Chondrocyte (in vitro differentiated cells): ENCODE measurements at regions not wholly inside any gene's neighbourhood (a gene's known extent, or its start where the extent isn't known, plus 50 kb on each side); places are given as distances from the start of the nearest gene placed in this dataset.

ENCODE experiments used
- DNase-seq: peaks from one replicate; pipeline ENCODE4 v3.0.0; 2021; ENCODE audit warnings: mixed read lengths, low spot score
- H3K27ac Mint-ChIP-seq: one replicate; pipeline ENCODE4 v1.8.0; 2021; ENCODE audit warnings: mild to moderate bottlenecking, moderate library complexity, mixed read lengths; ENCODE audit not compliant: unreplicated experiment
- H3K27me3 Mint-ChIP-seq: 2 replicates; pipeline ENCODE4 v1.8.0; 2021; ENCODE audit warnings: low read depth, mixed read lengths
- H3K36me3 Mint-ChIP-seq: 2 replicates; pipeline ENCODE4 v1.8.0; 2021; ENCODE audit warnings: low read depth, mixed read lengths
- H3K4me1 Mint-ChIP-seq: 2 replicates; pipeline ENCODE4 v1.8.0; 2021; ENCODE audit warnings: low read depth, mild to moderate bottlenecking, mixed read lengths
- H3K4me3 Mint-ChIP-seq: one replicate; pipeline ENCODE4 v1.8.0; 2021; ENCODE audit warnings: mild to moderate bottlenecking, moderate library complexity, mixed read lengths; ENCODE audit not compliant: unreplicated experiment
- H3K9me3 Mint-ChIP-seq: 2 replicates; pipeline ENCODE4 v1.8.0; 2021; ENCODE audit warnings: low read depth, mixed read lengths
- TF ChIP-seq, protein P1 (sequence below): fragments of 200-600 bp; sonication (generic); IDR thresholded peaks from 2 replicates; pipeline ENCODE4 v1.5.0; 2021; ENCODE audit warnings: antibody characterized with exemption, mild to moderate bottlenecking, moderate library complexity

DNA sequence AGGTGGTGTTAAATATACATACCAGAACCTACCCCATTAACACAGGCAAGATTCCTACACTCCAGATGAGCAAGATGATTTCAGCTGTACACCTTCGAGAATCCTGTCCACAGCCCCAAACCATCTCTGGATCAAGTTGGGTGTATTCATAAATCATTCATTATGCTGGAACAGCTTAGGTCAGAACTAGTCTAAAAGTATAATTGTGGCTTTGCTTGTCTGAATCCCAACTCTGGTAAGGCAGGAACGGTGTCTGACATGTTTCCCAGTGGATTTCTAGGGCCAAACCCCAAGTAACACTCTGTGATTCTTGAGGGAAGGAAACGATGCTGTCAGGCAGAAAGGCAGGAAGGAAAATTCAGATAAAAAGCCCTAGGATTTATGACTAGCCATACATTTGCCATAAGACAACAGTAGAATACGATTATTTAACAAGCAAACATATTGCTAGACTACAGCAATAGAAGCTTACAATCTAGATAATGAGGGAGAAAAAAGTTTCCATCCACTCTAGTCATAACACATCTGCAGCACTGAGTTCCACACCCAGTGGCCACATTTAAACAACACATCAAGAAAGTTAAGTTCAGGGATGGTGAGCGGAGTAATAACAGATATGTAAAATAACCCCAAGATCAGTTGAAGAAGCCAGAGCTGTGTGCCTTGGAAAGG, 444.8 kb downstream of the RND3 start:
- Mint-ChIP-seq H3K9me3 (no peaks in the 10 kb centered on the region), H3K4me3 (no peak overlapping the region), H3K27me3 (no peaks in the 10 kb centered on the region), H3K36me3 (no peaks in the 10 kb centered on the region), H3K4me1 (peaks cover 29% of the 10 kb centered on the region), H3K27ac (no peak overlapping the region)
- TF ChIP-seq, protein P1, sequence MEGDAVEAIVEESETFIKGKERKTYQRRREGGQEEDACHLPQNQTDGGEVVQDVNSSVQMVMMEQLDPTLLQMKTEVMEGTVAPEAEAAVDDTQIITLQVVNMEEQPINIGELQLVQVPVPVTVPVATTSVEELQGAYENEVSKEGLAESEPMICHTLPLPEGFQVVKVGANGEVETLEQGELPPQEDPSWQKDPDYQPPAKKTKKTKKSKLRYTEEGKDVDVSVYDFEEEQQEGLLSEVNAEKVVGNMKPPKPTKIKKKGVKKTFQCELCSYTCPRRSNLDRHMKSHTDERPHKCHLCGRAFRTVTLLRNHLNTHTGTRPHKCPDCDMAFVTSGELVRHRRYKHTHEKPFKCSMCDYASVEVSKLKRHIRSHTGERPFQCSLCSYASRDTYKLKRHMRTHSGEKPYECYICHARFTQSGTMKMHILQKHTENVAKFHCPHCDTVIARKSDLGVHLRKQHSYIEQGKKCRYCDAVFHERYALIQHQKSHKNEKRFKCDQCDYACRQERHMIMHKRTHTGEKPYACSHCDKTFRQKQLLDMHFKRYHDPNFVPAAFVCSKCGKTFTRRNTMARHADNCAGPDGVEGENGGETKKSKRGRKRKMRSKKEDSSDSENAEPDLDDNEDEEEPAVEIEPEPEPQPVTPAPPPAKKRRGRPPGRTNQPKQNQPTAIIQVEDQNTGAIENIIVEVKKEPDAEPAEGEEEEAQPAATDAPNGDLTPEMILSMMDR, result no peak
- DNase-seq, result no peak

DNA sequence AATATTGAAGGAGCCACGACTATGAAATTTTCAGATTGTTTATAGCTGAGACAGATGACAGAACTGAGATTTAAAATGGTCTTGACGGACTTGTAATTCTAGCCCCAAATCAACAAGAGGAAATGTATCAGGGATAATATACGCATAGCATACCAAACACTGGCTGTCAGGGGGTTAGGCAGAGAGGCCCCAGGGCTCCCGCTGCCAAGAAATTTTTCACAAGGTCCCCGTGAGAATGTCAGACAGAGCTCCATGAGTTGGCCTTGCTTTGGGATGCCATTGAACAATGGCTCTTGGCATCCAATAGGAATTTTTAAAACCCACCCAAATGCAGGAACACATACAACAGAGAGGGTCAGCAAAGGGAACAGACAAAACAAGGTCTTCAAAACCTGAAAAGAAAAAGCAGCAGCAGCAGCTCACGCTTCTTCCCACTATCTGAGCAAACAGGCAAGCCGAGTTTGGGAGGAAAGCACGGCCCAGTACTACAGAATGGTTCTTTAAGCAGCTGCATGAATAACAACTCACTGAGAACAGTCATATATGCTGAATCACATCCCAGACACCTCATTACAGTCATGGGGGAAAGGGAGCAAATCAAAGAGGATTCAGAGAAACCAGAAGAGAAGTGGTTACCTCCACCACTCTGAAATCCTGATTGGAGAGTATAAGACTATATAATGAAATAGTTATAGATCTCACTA, 445.6 kb downstream of the RND3 start:
- DNase-seq, result no peak

DNA sequence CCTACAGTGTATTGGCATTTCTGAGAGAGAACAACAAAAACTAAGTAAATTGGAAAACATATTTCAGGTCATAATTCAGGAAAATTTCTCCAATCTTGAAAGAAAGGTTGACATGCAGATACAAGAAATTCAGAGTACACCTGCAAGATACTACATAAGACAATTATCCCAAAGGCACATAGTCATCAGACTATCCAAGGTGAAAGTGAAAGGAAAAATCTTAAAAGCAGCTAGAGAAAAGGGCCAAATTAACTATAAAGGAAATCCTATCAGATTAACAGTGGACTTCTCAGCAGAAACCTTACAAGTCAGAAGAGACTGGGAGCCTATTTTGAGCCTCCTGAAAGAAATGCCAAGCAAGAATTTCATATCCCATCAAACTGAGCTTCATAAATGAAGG, 449.0 kb upstream of the MMADHC start:
- peaks cover 2% of the 10 kb centered on the region for H3K4me1 Mint-ChIP-seq
- H3K9me3 Mint-ChIP-seq, result no peaks in the 10 kb centered on the region
- TF ChIP-seq, protein P1, result no peak
- DNase-seq, result no peak
- no peak overlapping the region for H3K27ac Mint-ChIP-seq
- H3K4me3 Mint-ChIP-seq, result no peak overlapping the region
- H3K27me3 Mint-ChIP-seq, result no peaks in the 10 kb centered on the region
- H3K36me3 Mint-ChIP-seq, result no peaks in the 10 kb centered on the region

More for the DNA sequence above, 445.6 kb downstream of the RND3 start:
- H3K27me3 Mint-ChIP-seq, result no peaks in the 10 kb centered on the region
- no peaks in the 10 kb centered on the region for H3K9me3 Mint-ChIP-seq
- TF ChIP-seq, protein P1, result no peak
- H3K4me3 Mint-ChIP-seq, result no peak overlapping the region
- H3K4me1 Mint-ChIP-seq, result peaks cover 25% of the 10 kb centered on the region
- H3K36me3 Mint-ChIP-seq, result no peaks in the 10 kb centered on the region
- H3K27ac Mint-ChIP-seq, result peak overlapping the region; percentile 6

DNA sequence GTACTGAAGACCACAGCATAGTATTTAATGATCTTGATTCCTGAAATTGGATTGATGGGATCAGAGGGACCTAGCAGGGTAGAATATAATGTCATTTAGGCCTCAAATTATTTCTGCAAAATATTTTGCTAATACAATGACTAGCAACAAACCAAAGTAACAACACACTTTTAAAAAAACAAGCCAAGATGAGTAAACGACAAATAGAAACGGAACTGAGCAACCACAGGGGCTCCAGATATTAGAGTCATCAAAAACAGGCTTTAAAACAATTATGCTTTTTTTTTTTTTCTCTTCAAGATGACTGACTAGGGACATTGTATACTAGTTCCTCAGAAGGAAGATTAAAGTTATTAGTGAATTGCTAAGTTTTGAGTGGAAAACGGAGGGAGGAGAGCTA, 447.1 kb upstream of the MMADHC start:
- H3K36me3 Mint-ChIP-seq, result no peaks in the 10 kb centered on the region
- H3K4me3 Mint-ChIP-seq, result no peak overlapping the region
- DNase-seq, result no peak
- no peaks in the 10 kb centered on the region for H3K9me3 Mint-ChIP-seq
- no peaks in the 10 kb centered on the region for H3K27me3 Mint-ChIP-seq
- TF ChIP-seq, protein P1, result no peak
- H3K4me1 Mint-ChIP-seq, result peaks cover 11% of the 10 kb centered on the region
- H3K27ac Mint-ChIP-seq, result no peak overlapping the region

DNA sequence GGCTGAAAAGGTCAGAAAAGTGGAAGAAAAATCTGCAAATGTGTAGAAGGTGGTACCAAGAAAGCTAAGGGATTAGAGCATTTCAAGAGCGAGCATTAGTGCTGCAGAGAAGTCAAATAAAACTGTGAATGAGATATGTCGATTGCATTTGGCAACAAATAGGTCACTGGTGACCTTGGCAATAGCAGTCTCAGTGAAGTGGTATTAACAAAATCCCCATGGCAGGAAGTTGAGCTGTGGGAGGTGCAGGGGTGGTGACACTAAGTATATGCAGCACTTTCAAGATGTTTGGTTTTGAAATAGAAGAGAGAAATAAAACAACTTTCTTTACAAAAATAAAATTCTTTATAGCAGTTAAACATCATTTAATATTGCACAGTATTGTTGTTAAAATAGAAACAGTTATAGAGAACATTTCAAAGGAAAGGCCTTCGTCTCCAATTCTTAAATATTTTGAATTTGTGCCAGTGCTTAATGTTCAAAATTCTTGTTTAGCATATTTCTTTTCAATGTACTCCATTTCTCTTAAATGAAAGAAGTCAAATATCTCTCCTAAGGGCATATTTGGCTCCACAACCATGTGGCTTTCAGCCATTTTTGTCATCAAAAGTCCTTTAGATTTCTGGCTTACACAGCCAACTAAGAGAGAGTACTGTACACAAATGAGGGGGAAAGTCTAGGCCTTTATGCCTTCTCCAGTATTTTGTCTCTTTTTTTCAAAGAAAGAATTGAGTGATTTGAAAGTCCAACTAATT, 443.0 kb upstream of the MMADHC start:
- Mint-ChIP-seq H3K27ac (no peak overlapping the region), H3K9me3 (no peaks in the 10 kb centered on the region), H3K4me1 (peaks cover 11% of the 10 kb centered on the region), H3K4me3 (no peak overlapping the region), H3K36me3 (no peaks in the 10 kb centered on the region), H3K27me3 (no peaks in the 10 kb centered on the region)
- TF ChIP-seq, protein P1, result no peak
- DNase-seq, result no peak
